SK-N-MC (cell line): ENCODE measurements at regions not wholly inside any gene's neighbourhood (a gene's known extent, or its start where the extent isn't known, plus 50 kb on each side); places are given as distances from the start of the nearest gene placed in this dataset.
"Not testable (repeated sequence)": the region's sequence is repeated elsewhere in the genome, so short reads cannot be mapped to it uniquely, and the experiment has no call there.

Experiments
- EZH2 ChIP-seq: fragments of 200-600 bp; sonication (generic); IDR thresholded peaks from one replicate; pipeline ENCODE4 v1.6.1; 2017; ENCODE audit warnings: antibody characterized with exemption
- FOXP2 ChIP-seq: optimal IDR thresholded peaks from 2 replicates; pipeline ENCODE3; 2011; ENCODE audit warnings: mild to moderate bottlenecking, moderate library complexity; ENCODE audit not compliant: insufficient read depth; ENCODE audit errors: extremely low read length, control extremely low read depth
- POLR2AphosphoS5 ChIP-seq: IDR thresholded peaks from 2 replicates; pipeline ENCODE4 v1.6.1; 2012; ENCODE audit warnings: mild to moderate bottlenecking, low read depth, low read length, borderline replicate concordance

- TF ChIP-seq EZH2, POLR2AphosphoS5, FOXP2: not testable (repeated sequence)
Measured at GRCh38 chr4:3606850-3607249, 74.6 kb upstream of the LRPAP1 start.
